ENCODE measurements at regions not wholly inside any gene's neighbourhood (a gene's known extent, or its start where the extent isn't known, plus 50 kb on each side); places are given as distances from the start of the nearest gene placed in this dataset.
"Not testable (repeated sequence)": the region's sequence is repeated elsewhere in the genome, so short reads cannot be mapped to it uniquely, and the experiment has no call there.

DNA sequence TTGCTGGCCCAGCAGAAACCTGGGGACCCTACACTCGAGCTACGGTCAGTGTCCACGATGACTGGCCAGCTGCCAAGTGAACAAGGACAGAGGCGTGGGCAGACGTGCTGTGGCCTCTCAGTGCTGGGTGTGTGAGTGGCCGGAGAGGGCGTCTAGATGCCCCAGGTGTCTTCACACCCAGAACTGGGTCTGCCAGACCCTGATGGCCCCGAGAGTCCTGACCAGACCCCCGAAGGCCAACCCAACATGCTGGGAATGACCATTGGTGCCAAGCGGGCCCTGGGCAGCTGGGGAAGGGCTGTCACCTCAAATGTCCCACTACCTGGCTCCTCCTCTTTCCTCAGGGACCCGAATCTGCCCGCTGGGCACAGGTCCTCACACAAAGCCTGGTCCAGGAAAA lies 104.5 kb upstream of the SULF2 start:
- not testable (repeated sequence) for H3K36me3 ChIP-seq (ENCODE audit: control insufficient read depth in 1 of 2, insufficient read depth in 2 of 2, low read length in 2 of 2); H3K27ac ChIP-seq (ENCODE audit: low read length); H3K27me3 ChIP-seq (ENCODE audit: low read depth, low read length); H3K4me1 ChIP-seq (ENCODE audit: control insufficient read depth in 1 of 2, insufficient read depth in 2 of 2, low read length in 2 of 2); H3K4me3 ChIP-seq (ENCODE audit: low read depth in 1 of 2, low read length in 2 of 2); H3K9me3 ChIP-seq (ENCODE audit: control insufficient read depth in 1 of 2, low read length in 2 of 2)

DNA sequence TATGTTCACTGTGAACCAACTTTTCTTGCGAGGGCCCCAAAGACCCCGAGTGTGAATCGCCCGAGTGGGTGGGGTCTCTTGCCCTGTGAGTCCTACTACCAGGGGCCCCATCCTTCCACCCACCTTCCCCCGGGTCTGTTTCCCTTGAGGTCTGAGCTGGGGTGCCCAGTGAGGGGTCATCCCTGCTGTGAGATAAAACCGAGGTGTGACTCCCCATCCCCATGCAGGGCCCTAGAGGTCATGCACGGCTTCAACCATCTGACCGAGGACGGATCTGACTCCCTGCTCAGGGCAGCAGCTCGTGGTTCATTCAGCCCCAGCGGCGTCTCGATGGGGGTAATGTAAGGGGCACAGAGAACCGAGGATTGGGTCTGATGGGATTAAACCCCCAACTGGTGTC lies 103.1 kb upstream of the SULF2 start:
- Histone ChIP-seq H3K27ac (ENCODE audit: low read length) (no peak overlapping the region), H3K27me3 (ENCODE audit: low read depth, low read length) (no peaks in the 10 kb centered on the region), H3K36me3 (ENCODE audit: control insufficient read depth in 1 of 2, insufficient read depth in 2 of 2, low read length in 2 of 2) (no peaks in the 10 kb centered on the region), H3K9me3 (ENCODE audit: control insufficient read depth in 1 of 2, low read length in 2 of 2) (no peaks in the 10 kb centered on the region), H3K4me1 (ENCODE audit: control insufficient read depth in 1 of 2, insufficient read depth in 2 of 2, low read length in 2 of 2) (no peaks in the 10 kb centered on the region), H3K4me3 (ENCODE audit: low read depth in 1 of 2, low read length in 2 of 2) (no peak overlapping the region)

DNA sequence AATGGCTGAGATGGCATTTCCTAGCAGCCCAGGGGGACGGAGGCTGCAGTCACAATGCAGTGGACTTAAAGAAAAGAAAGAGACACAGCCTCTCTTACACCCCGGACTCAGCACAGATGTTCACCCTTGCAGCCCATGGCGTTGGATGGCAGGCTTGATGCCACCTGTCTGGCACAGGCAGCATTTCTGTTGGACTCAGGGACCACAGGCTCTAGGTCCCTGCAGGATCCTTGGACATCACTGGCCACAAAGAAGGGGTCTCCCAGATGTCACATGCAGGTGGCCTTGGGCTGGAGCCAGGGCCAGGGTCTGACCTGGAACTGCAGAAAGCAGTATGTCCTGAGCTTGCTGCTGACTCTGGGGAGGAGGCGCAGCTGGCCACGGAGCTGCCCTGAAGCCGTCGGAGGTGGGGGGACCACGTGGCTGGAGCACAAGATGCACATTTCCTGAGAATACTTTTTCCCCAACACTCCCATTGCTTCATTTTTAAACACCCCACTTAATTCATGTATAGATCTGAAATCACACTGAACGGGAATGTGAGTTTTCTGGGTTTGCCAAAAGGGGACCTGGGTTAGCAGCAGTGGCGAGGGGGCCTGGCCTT lies 102.3 kb upstream of the SULF2 start:
- Histone ChIP-seq H3K27me3 (ENCODE audit: low read depth, low read length) (no peaks in the 10 kb centered on the region), H3K36me3 (ENCODE audit: control insufficient read depth in 1 of 2, insufficient read depth in 2 of 2, low read length in 2 of 2) (no peaks in the 10 kb centered on the region), H3K27ac (ENCODE audit: low read length) (no peak overlapping the region)

DNA sequence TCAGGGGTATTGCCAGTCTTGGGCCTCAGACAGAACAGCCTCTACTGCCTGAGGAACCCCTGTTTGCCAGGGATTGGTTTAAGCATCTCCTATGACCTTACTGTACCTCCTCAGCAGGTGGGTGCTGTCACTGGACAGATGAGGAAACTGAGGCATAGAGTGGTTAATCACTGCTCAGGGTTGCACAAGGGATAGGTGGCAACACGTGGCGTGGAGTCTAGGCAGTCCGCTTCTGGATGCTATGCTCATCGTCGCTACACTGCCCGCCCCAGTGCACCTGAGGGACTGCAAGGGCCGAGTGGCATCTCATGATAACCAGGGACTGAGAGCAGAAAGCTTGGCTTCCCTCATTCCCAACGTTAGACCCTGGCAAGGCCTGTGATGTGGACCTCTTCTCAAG lies 101.8 kb upstream of the SULF2 start:
- Histone ChIP-seq H3K4me3 (ENCODE audit: low read depth in 1 of 2, low read length in 2 of 2) (no peak overlapping the region), H3K9me3 (ENCODE audit: control insufficient read depth in 1 of 2, low read length in 2 of 2) (no peaks in the 10 kb centered on the region), H3K4me1 (ENCODE audit: control insufficient read depth in 1 of 2, insufficient read depth in 2 of 2, low read length in 2 of 2) (no peaks in the 10 kb centered on the region), H3K27me3 (ENCODE audit: low read depth, low read length) (no peaks in the 10 kb centered on the region), H3K27ac (ENCODE audit: low read length) (no peak overlapping the region), H3K36me3 (ENCODE audit: control insufficient read depth in 1 of 2, insufficient read depth in 2 of 2, low read length in 2 of 2) (no peaks in the 10 kb centered on the region)

More for the DNA sequence above, 102.3 kb upstream of the SULF2 start:
- H3K4me1 ChIP-seq (ENCODE audit: control insufficient read depth in 1 of 2, insufficient read depth in 2 of 2, low read length in 2 of 2) = no peaks in the 10 kb centered on the region
- no peaks in the 10 kb centered on the region for H3K9me3 ChIP-seq (ENCODE audit: control insufficient read depth in 1 of 2, low read length in 2 of 2)
- H3K4me3 ChIP-seq (ENCODE audit: low read depth in 1 of 2, low read length in 2 of 2) = no peak overlapping the region

DNA sequence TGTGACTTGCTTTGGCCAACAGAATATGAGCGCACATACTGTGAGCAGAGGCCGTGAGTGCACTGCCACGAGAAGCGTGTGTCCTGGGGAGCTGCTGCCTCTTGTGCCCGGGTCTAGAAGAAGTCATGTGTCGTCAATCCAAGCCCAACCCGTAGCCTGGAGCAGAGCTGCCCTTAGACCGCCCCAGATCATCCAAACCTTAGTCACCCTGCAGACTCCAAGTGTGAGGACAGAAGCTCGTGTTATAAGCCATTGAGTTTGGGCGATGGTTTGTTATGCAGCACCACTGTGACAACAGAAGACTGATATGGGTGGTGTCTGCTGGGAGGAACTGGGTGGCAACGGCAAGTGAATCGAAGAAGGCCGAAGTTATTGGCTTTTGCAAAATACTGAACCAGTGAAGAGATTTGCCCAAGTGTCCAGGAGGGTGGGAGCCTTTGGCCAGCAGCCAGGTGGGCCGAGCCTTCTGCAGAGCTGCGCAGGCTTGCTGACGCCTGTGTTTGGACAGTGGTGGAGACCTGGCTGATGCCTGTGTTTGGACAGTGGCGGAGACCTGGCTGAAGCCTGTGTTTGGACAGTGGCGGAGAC lies 101.3 kb upstream of the SULF2 start:
- Histone ChIP-seq H3K27ac (ENCODE audit: low read length) (no peak overlapping the region), H3K4me1 (ENCODE audit: control insufficient read depth in 1 of 2, insufficient read depth in 2 of 2, low read length in 2 of 2) (no peaks in the 10 kb centered on the region), H3K36me3 (ENCODE audit: control insufficient read depth in 1 of 2, insufficient read depth in 2 of 2, low read length in 2 of 2) (no peaks in the 10 kb centered on the region), H3K27me3 (ENCODE audit: low read depth, low read length) (no peaks in the 10 kb centered on the region), H3K4me3 (ENCODE audit: low read depth in 1 of 2, low read length in 2 of 2) (no peak overlapping the region), H3K9me3 (ENCODE audit: control insufficient read depth in 1 of 2, low read length in 2 of 2) (no peaks in the 10 kb centered on the region)

DNA sequence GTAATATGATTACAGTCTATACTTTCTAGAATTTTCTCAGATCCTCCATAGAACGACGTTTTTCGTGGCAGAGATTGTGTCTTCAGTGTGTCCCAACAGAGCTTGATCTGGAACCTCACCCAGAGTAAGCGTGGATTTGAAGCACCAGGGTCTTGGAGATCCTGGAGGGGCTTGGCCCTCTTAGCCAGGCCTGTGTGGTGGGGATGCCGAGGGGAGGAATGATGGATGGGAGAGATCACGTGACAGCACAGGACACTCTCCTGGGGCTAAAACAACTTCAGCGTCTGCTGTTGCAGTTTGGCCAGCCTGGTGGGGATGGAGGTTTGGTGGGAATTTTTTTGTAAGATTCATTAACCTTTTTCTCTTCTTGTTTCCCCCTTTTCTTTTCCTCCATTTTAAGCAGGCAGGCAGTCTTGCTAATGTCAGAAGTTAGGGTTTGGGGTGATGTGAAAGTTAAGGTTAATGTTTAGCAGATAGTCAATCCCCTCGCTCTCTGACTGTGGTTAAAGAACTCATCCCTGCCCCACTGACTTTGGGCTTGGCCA lies 100.7 kb upstream of the SULF2 start:
- no peak overlapping the region for H3K27ac ChIP-seq (ENCODE audit: low read length)
- no peaks in the 10 kb centered on the region for H3K4me1 ChIP-seq (ENCODE audit: control insufficient read depth in 1 of 2, insufficient read depth in 2 of 2, low read length in 2 of 2)
- H3K27me3 ChIP-seq (ENCODE audit: low read depth, low read length) = no peaks in the 10 kb centered on the region
- H3K9me3 ChIP-seq (ENCODE audit: control insufficient read depth in 1 of 2, low read length in 2 of 2) = no peaks in the 10 kb centered on the region
- H3K36me3 ChIP-seq (ENCODE audit: control insufficient read depth in 1 of 2, insufficient read depth in 2 of 2, low read length in 2 of 2) = no peaks in the 10 kb centered on the region
- no peak overlapping the region for H3K4me3 ChIP-seq (ENCODE audit: low read depth in 1 of 2, low read length in 2 of 2)

DNA sequence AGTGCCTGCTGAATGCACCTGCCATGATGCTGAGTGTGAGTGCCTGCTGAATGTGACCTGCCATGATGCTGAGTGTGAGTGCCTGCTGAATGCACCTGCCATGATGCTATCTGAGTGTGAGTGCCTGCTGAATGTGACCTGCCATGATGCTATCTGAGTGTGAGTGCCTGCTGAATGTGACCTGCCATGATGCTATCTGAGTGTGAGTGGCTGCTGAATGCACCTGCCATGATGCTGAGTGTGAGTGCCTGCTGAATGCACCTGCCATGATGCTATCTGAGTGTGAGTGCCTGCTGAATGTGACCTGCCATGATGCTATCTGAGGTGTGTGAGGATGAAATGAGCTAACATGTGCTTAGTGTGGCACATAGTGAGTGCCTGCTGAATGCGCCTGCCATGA lies 98.7 kb upstream of the SULF2 start:
- not testable (repeated sequence) for H3K36me3 ChIP-seq (ENCODE audit: control insufficient read depth in 1 of 2, insufficient read depth in 2 of 2, low read length in 2 of 2); H3K4me1 ChIP-seq (ENCODE audit: control insufficient read depth in 1 of 2, insufficient read depth in 2 of 2, low read length in 2 of 2); H3K9me3 ChIP-seq (ENCODE audit: control insufficient read depth in 1 of 2, low read length in 2 of 2); H3K27me3 ChIP-seq (ENCODE audit: low read depth, low read length); H3K27ac ChIP-seq (ENCODE audit: low read length); H3K4me3 ChIP-seq (ENCODE audit: low read depth in 1 of 2, low read length in 2 of 2)

DNA sequence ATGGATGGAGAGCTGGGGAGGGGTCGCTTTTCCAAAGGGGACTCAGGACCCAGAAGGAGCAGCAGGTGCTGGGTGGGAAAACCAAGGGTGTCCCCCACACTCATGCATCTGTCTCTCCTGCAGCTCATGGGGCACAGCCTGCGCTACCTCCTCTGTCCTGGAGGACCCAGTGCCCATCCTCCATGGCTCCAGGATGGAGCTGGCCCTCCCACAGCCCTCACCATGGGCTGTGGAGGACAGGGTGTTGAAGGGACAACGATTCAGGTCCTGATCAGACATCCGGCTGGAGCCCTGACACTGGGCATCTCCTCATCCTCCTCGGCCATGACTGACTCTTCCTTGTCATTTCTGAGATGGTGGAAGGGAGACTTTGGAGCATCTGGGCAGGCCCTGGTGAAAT lies 97.9 kb upstream of the SULF2 start:
- no peaks in the 10 kb centered on the region for H3K27me3 ChIP-seq (ENCODE audit: low read depth, low read length)
- no peaks in the 10 kb centered on the region for H3K36me3 ChIP-seq (ENCODE audit: control insufficient read depth in 1 of 2, insufficient read depth in 2 of 2, low read length in 2 of 2)
- no peaks in the 10 kb centered on the region for H3K9me3 ChIP-seq (ENCODE audit: control insufficient read depth in 1 of 2, low read length in 2 of 2)
- no peak overlapping the region for H3K27ac ChIP-seq (ENCODE audit: low read length)
- H3K4me3 ChIP-seq (ENCODE audit: low read depth in 1 of 2, low read length in 2 of 2) = no peak overlapping the region
- H3K4me1 ChIP-seq (ENCODE audit: control insufficient read depth in 1 of 2, insufficient read depth in 2 of 2, low read length in 2 of 2) = no peaks in the 10 kb centered on the region

DNA sequence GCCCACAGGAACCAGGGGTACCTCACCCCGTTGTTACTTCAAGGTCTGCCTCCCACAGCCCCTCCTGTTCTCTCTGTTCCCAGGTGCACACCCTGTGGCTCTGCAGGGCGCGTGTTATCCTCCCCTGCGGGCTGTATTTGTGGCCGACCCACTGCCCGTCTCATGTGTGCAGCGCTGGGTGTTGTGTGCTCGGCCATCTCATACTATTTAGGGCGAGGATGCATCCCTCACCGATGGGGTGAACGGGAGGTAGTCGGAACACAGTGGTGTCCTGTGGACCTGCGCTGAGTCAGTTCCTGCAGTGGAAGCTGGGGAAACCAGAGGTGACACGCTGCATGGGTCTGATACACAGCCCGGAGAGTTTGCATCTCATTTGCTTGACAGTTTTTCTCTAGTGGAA lies 94.5 kb upstream of the SULF2 start:
- peaks cover 0 to 3% of the 10 kb centered on the region in 2 donors for H3K4me1 ChIP-seq (ENCODE audit: control insufficient read depth in 1 of 2, insufficient read depth in 2 of 2, low read length in 2 of 2)
- no peak overlapping the region for H3K27ac ChIP-seq (ENCODE audit: low read length)
- H3K4me3 ChIP-seq (ENCODE audit: low read depth in 1 of 2, low read length in 2 of 2) = no peak overlapping the region
- H3K9me3 ChIP-seq (ENCODE audit: control insufficient read depth in 1 of 2, low read length in 2 of 2) = no peaks in the 10 kb centered on the region
- no peaks in the 10 kb centered on the region for H3K27me3 ChIP-seq (ENCODE audit: low read depth, low read length)
- no peaks in the 10 kb centered on the region for H3K36me3 ChIP-seq (ENCODE audit: control insufficient read depth in 1 of 2, insufficient read depth in 2 of 2, low read length in 2 of 2)

DNA sequence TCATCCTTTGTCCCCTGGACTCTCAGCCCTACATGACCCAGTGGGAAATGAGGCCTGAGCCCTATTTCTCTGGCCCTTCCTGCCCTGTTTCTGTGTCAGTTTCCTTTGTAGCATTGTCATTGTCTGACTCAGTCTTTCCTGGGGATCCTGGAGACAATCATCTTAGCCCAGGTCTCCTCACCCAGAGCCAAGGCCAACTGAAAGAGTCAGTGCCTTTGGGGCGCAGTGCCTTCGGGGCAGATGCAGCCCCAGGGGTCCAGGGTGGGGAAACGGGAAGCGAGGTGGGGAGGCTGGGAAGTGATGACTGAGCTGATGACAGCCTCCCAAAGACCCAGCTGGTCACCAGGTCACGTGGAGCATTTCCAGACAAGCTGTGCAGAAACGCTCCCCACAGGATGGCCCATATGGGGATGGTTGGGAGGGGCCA lies 93.3 kb upstream of the SULF2 start:
- H3K27me3 ChIP-seq (ENCODE audit: low read depth, low read length) = no peaks in the 10 kb centered on the region
- H3K4me1 ChIP-seq (ENCODE audit: control insufficient read depth in 1 of 2, insufficient read depth in 2 of 2, low read length in 2 of 2) = peaks cover 0 to 3% of the 10 kb centered on the region in 2 donors
- H3K4me3 ChIP-seq (ENCODE audit: low read depth in 1 of 2, low read length in 2 of 2) = no peak overlapping the region

DNA sequence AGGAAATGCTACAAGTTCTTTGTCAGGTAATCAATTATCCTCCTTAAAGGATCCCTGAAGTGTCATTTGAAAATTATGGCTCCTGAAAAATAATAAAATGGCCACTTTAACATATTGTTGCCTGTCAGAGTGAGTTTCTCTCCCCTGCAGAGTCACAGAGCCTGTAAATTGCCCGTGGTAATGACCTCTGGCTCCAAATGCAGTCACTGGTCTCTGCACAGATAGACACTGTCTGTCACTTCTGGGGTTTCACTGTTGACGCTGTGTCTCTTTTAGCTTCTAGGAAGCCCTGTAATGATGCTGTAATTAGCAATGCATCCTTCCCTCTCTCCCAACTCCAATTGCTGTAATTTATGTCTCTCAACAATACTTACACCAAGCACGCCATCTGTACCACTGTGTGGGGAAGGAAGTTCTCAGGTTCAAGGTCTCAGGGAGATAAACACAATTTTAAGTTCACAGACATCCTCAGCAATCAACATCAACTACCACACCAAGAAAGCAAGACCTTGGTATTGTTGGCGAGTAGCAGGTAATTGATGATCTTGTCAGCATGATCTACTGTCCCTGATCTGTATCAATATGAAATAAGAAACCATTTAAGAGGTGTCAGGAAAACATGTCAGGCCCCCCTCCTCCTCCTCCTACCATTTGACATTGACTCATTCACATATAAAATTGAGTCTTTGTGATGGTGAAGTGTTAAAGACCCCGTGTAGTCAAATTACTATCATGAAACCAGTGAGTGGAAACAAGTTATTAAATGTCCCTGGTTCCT lies 91.2 kb upstream of the SULF2 start:
- Histone ChIP-seq H3K27ac (ENCODE audit: low read length) (no peak overlapping the region), H3K9me3 (ENCODE audit: control insufficient read depth in 1 of 2, low read length in 2 of 2) (no peaks in the 10 kb centered on the region), H3K36me3 (ENCODE audit: control insufficient read depth in 1 of 2, insufficient read depth in 2 of 2, low read length in 2 of 2) (no peaks in the 10 kb centered on the region), H3K4me3 (ENCODE audit: low read depth in 1 of 2, low read length in 2 of 2) (no peak overlapping the region), H3K4me1 (ENCODE audit: control insufficient read depth in 1 of 2, insufficient read depth in 2 of 2, low read length in 2 of 2) (peaks cover 0 to 3% of the 10 kb centered on the region in 2 donors), H3K27me3 (ENCODE audit: low read depth, low read length) (no peaks in the 10 kb centered on the region)

More for the DNA sequence above, 93.3 kb upstream of the SULF2 start:
- Histone ChIP-seq H3K9me3 (ENCODE audit: control insufficient read depth in 1 of 2, low read length in 2 of 2) (no peaks in the 10 kb centered on the region), H3K27ac (ENCODE audit: low read length) (no peak overlapping the region), H3K36me3 (ENCODE audit: control insufficient read depth in 1 of 2, insufficient read depth in 2 of 2, low read length in 2 of 2) (no peaks in the 10 kb centered on the region)

Measured in muscle layer of duodenum (tissue), 2 donors.